Calu3 (cell line): ENCODE measurements at regions not wholly inside any gene's neighbourhood (a gene's known extent, or its start where the extent isn't known, plus 50 kb on each side); places are given as distances from the start of the nearest gene placed in this dataset.
A peak's percentile ranks its signal among the peaks of the same experiment; 100 is the strongest.
"Not testable (repeated sequence)": the region's sequence is repeated elsewhere in the genome, so short reads cannot be mapped to it uniquely, and the experiment has no call there.

Experiments
- BruUV-seq: library from RNA; stranded (reverse); fragments of 400-500 nt; replicated peaks from 2 replicates; lab custom pipeline; 2021; lab: Mats Ljungman, UMichigan
- CTCF ChIA-PET: fragments of 300-600 bp; sonication (Branson Sonifier 250); formaldehyde crosslinking; loops from one replicate; lab custom pipeline; 2022; ENCODE audit warnings: antibody characterized with exemption; lab: Charles Lee
- DNase-seq: peaks from one replicate; pipeline ENCODE4 v3.0.0; 2022
- H3K27ac Mint-ChIP-seq: one replicate; pipeline ENCODE4 v1.8.0; 2022; ENCODE audit warnings: mixed read lengths; ENCODE audit not compliant: unreplicated experiment
- H3K27me3 Mint-ChIP-seq: one replicate; pipeline ENCODE4 v1.8.0; 2022; ENCODE audit warnings: mixed read lengths; ENCODE audit not compliant: unreplicated experiment
- H3K36me3 Mint-ChIP-seq: one replicate; pipeline ENCODE4 v1.8.0; 2022; ENCODE audit warnings: mild to moderate bottlenecking, moderate library complexity, mixed read lengths; ENCODE audit not compliant: insufficient read depth, unreplicated experiment
- H3K4me1 Mint-ChIP-seq: one replicate; pipeline ENCODE4 v1.8.0; 2022; ENCODE audit warnings: mild to moderate bottlenecking, low read depth, mixed read lengths; ENCODE audit not compliant: unreplicated experiment
- H3K4me3 Mint-ChIP-seq: one replicate; pipeline ENCODE4 v1.8.0; 2022; ENCODE audit warnings: mild to moderate bottlenecking, low read depth, moderate library complexity, mixed read lengths; ENCODE audit not compliant: unreplicated experiment
- H3K9me3 Mint-ChIP-seq: one replicate; pipeline ENCODE4 v1.8.0; 2022; ENCODE audit warnings: low read depth, mixed read lengths; ENCODE audit not compliant: unreplicated experiment
- intact Hi-C: fragments of 100-400 bp; cut with micrococcal nuclease; formaldehyde crosslinking; loops from one replicate; pipeline ENCODE4 v1.10.0; 2022; ENCODE audit not compliant: unreplicated experiment
- TF ChIP-seq, protein P1 (sequence below): fragments of 200-600 bp; IDR thresholded peaks from one replicate; pipeline ENCODE4 v1.8.0; 2022; ENCODE audit warnings: antibody characterized with exemption; ENCODE audit not compliant: unreplicated experiment

- BruUV-seq = no TSS peak
- Mint-ChIP-seq H3K27ac (no peak overlapping the region), H3K36me3 (no peaks in the 10 kb centered on the region), H3K27me3 (no peaks in the 10 kb centered on the region), H3K9me3 (peaks cover 10% of the 10 kb centered on the region), H3K4me1 (no peaks in the 10 kb centered on the region), H3K4me3 (no peak overlapping the region)
- intact Hi-C loops = no loop called here
- TF ChIP-seq, protein P1, sequence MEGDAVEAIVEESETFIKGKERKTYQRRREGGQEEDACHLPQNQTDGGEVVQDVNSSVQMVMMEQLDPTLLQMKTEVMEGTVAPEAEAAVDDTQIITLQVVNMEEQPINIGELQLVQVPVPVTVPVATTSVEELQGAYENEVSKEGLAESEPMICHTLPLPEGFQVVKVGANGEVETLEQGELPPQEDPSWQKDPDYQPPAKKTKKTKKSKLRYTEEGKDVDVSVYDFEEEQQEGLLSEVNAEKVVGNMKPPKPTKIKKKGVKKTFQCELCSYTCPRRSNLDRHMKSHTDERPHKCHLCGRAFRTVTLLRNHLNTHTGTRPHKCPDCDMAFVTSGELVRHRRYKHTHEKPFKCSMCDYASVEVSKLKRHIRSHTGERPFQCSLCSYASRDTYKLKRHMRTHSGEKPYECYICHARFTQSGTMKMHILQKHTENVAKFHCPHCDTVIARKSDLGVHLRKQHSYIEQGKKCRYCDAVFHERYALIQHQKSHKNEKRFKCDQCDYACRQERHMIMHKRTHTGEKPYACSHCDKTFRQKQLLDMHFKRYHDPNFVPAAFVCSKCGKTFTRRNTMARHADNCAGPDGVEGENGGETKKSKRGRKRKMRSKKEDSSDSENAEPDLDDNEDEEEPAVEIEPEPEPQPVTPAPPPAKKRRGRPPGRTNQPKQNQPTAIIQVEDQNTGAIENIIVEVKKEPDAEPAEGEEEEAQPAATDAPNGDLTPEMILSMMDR = no peak
- no peak for DNase-seq
- CTCF ChIA-PET = no interaction called here
These were observed 85.9 kb downstream of the ASMT start for GRCh38 chrX:1700757-1701156.

GRCh38 chrX:1701396-1701901 is 86.6 kb downstream of the ASMT start:
- H3K4me1 Mint-ChIP-seq = not testable (repeated sequence)

DNA sequence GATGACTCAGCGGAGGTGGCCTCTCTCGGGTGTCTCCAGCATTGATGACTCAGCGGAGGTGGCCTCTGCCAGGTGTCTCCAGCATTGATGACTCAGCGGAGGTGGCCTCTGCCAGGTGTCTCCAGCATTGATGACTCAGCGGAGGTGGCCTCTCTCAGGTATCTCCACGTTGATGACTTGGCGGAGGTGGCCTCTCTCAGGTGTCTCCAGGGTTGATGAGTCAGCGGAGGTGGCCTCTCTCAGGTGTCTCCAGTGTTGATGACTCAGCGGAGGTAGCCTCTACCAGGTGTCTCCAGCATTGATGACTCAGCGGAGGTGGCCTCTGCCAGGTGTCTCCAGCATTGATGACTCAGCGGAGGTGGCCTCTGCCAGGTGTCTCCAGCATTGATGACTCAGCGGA is 87.3 kb downstream of the ASMT start:
- H3K27ac Mint-ChIP-seq, CTCF ChIA-PET, H3K36me3 Mint-ChIP-seq, intact Hi-C loops, H3K27me3 Mint-ChIP-seq, BruUV-seq, H3K4me3 Mint-ChIP-seq, H3K9me3 Mint-ChIP-seq, DNase-seq, H3K4me1 Mint-ChIP-seq: not testable (repeated sequence)

More at GRCh38 chrX:1701396-1701901, 86.6 kb downstream of the ASMT start:
- H3K4me3 Mint-ChIP-seq, DNase-seq, CTCF ChIA-PET, H3K27me3 Mint-ChIP-seq, H3K9me3 Mint-ChIP-seq, intact Hi-C loops, BruUV-seq, H3K36me3 Mint-ChIP-seq, H3K27ac Mint-ChIP-seq: not testable (repeated sequence)

- H3K27ac Mint-ChIP-seq, H3K9me3 Mint-ChIP-seq, H3K36me3 Mint-ChIP-seq, BruUV-seq, CTCF ChIA-PET, H3K4me3 Mint-ChIP-seq, intact Hi-C loops, H3K4me1 Mint-ChIP-seq, H3K27me3 Mint-ChIP-seq: not testable (repeated sequence)
- DNase-seq = peak; percentile 1
These were observed 87.7 kb downstream of the ASMT start for GRCh38 chrX:1702557-1702956.

GRCh38 chrX:1709277-1709676 is 94.4 kb downstream of the ASMT start:
- H3K4me1 Mint-ChIP-seq, BruUV-seq, H3K36me3 Mint-ChIP-seq, H3K27ac Mint-ChIP-seq, CTCF ChIA-PET, DNase-seq, H3K9me3 Mint-ChIP-seq, intact Hi-C loops, H3K4me3 Mint-ChIP-seq, H3K27me3 Mint-ChIP-seq: not testable (repeated sequence)

- H3K9me3 Mint-ChIP-seq = peaks cover 10% of the 10 kb centered on the region
- CTCF ChIA-PET = no interaction called here
- no peak overlapping the region for H3K27ac Mint-ChIP-seq
- no TSS peak for BruUV-seq
- H3K27me3 Mint-ChIP-seq = no peaks in the 10 kb centered on the region
- H3K4me1 Mint-ChIP-seq = no peaks in the 10 kb centered on the region
- intact Hi-C loops = no loop called here
- no peaks in the 10 kb centered on the region for H3K36me3 Mint-ChIP-seq
- TF ChIP-seq, protein P1 = no peak
- H3K4me3 Mint-ChIP-seq = no peak overlapping the region
- no peak for DNase-seq
These were observed 98.4 kb downstream of the ASMT start for GRCh38 chrX:1713296-1713695.
